ENCODE measurements at regions not wholly inside any gene's neighbourhood (a gene's known extent, or its start where the extent isn't known, plus 50 kb on each side); places are given as distances from the start of the nearest gene placed in this dataset.

DNA sequence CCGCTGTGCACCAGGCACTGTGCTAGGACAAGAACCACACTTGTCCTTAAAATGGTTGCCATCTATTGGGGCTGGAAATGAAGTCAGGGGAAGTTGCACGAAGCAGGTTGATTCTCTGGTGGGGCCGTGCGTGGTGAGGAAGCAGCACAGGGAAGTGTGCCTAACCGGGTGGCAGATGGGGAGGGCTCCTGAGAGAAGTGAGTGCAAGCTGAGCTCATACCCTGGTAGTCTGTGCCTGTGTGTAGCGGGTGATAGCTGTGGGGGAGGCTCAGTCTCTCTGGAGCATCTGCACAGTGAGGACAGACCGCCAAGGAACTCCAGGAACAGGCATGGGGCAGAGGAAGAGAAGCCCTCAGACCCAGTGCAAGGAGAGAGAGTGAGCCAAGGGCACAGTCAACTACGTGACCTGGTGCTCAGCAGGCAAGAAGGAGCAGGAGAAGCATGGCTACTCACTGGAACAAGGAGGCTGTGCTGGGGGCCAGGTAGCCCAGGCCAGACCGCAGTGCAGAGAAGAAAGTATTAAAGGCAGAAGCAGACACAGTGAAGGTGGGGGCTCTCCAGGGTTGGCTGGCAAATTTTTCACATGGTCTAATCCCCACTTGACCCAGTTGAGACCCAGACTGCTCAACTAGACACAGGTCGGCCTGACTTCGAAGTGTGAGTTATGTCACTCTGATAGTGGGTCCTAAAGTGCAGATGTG, 155.0 kb downstream of the CDH26 start:
- Histone ChIP-seq H2AFZ (ENCODE audit: low read depth, low read length, severe bottlenecking) (no peak overlapping the region), H3K4me2 (ENCODE audit: low read depth, low read length, poor library complexity, severe bottlenecking) (no peak overlapping the region), H3F3A (ENCODE audit: insufficient read depth) (no peaks in the 10 kb centered on the region), H3K27me3 (ENCODE audit: low read length) (no peaks in the 10 kb centered on the region), H3K9me2 (replicated peaks; ENCODE audit: insufficient read depth, low read length) (no peaks in the 10 kb centered on the region), H3K4me3 (ENCODE audit: insufficient read depth, low read length, poor library complexity, severe bottlenecking) (no peak overlapping the region), H3K27ac (ENCODE audit: low read depth, low read length) (no peak overlapping the region), H3K79me2 (ENCODE audit: insufficient read depth, low read length) (no peaks in the 10 kb centered on the region), H4K20me1 (ENCODE audit: low read depth, low read length) (no peaks in the 10 kb centered on the region), H3K9ac (ENCODE audit: low read length) (no peak overlapping the region), H3K9me3 (ENCODE audit: insufficient read depth, low read length) (no peaks in the 10 kb centered on the region), H3K36me3 (ENCODE audit: low read length) (no peaks in the 10 kb centered on the region)
- no peak for TF ChIP-seq EZH2phosphoT487 (conservative IDR thresholded peaks at IDR 0.05; ENCODE audit: low read length)
- TF ChIP-seq, protein P1, sequence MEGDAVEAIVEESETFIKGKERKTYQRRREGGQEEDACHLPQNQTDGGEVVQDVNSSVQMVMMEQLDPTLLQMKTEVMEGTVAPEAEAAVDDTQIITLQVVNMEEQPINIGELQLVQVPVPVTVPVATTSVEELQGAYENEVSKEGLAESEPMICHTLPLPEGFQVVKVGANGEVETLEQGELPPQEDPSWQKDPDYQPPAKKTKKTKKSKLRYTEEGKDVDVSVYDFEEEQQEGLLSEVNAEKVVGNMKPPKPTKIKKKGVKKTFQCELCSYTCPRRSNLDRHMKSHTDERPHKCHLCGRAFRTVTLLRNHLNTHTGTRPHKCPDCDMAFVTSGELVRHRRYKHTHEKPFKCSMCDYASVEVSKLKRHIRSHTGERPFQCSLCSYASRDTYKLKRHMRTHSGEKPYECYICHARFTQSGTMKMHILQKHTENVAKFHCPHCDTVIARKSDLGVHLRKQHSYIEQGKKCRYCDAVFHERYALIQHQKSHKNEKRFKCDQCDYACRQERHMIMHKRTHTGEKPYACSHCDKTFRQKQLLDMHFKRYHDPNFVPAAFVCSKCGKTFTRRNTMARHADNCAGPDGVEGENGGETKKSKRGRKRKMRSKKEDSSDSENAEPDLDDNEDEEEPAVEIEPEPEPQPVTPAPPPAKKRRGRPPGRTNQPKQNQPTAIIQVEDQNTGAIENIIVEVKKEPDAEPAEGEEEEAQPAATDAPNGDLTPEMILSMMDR (IDR thresholded peaks at IDR 0.05; ENCODE audit: insufficient read depth, low read length, poor library complexity, severe bottlenecking) = no peak

DNA sequence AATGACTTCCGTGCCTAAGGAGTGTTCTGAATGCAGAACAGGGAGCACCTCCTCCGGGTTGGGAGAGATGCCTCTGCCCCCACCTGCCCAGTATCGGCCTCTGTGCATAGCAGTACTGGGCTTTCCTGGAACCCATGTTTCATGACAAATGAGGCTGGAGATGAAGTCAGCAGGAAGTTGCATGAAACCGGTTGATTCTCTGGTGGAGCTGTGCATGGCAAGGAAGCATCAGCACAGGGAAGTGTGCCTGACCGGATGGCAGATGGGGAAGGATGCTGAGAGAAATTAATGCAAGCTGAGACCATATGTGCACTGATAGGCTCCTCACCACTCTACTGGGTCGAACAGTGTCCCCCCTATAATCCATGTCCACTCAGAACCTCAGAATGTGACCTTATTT, 155.5 kb downstream of the CDH26 start:
- no peak overlapping the region for H3K27ac ChIP-seq (ENCODE audit: low read depth, low read length)
- TF ChIP-seq EZH2phosphoT487 (conservative IDR thresholded peaks at IDR 0.05; ENCODE audit: low read length) = no peak
- TF ChIP-seq, protein P1 (IDR thresholded peaks at IDR 0.05; ENCODE audit: insufficient read depth, low read length, poor library complexity, severe bottlenecking) = no peak

DNA sequence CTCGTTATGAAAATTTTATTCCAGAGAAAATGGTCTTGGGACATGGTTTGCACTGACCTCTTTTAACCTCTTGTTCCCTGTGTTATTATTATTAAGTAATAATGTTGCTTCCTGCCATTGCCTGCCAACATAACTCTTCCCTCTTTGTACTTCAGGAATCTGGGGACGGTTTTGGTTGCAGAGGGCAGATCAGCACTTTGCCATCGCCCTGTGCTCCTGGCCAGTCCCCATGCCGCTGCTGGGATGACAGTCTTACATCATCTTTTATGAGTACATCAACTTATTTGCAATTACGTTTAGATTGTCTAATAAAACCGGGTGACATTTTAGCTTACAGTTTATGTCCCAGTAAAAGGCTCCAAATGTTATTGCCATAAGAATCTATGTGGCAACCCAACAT, 157.2 kb downstream of the CDH26 start:
- H4K20me1 ChIP-seq (ENCODE audit: low read depth, low read length) = no peaks in the 10 kb centered on the region
- H3K36me3 ChIP-seq (ENCODE audit: low read length) = no peaks in the 10 kb centered on the region
- TF ChIP-seq EZH2phosphoT487 (conservative IDR thresholded peaks at IDR 0.05; ENCODE audit: low read length) = no peak
- TF ChIP-seq, protein P1 (IDR thresholded peaks at IDR 0.05; ENCODE audit: insufficient read depth, low read length, poor library complexity, severe bottlenecking) = no peak
- H3K79me2 ChIP-seq (ENCODE audit: insufficient read depth, low read length) = no peaks in the 10 kb centered on the region
- H3K9me2 ChIP-seq (replicated peaks; ENCODE audit: insufficient read depth, low read length) = no peaks in the 10 kb centered on the region
- H3F3A ChIP-seq (ENCODE audit: insufficient read depth) = no peaks in the 10 kb centered on the region
- no peak overlapping the region for H3K9ac ChIP-seq (ENCODE audit: low read length)
- H2AFZ ChIP-seq (ENCODE audit: low read depth, low read length, severe bottlenecking) = no peak overlapping the region
- H3K4me2 ChIP-seq (ENCODE audit: low read depth, low read length, poor library complexity, severe bottlenecking) = no peak overlapping the region
- no peaks in the 10 kb centered on the region for H3K9me3 ChIP-seq (ENCODE audit: insufficient read depth, low read length)
- no peak overlapping the region for H3K27ac ChIP-seq (ENCODE audit: low read depth, low read length)
- no peaks in the 10 kb centered on the region for H3K27me3 ChIP-seq (ENCODE audit: low read length)
- H3K4me3 ChIP-seq (ENCODE audit: insufficient read depth, low read length, poor library complexity, severe bottlenecking) = no peak overlapping the region

More for the DNA sequence above, 155.5 kb downstream of the CDH26 start:
- Histone ChIP-seq H3K9me2 (replicated peaks; ENCODE audit: insufficient read depth, low read length) (no peaks in the 10 kb centered on the region), H3K27me3 (ENCODE audit: low read length) (no peaks in the 10 kb centered on the region), H3F3A (ENCODE audit: insufficient read depth) (no peaks in the 10 kb centered on the region), H3K9ac (ENCODE audit: low read length) (no peak overlapping the region), H3K9me3 (ENCODE audit: insufficient read depth, low read length) (no peaks in the 10 kb centered on the region), H3K4me3 (ENCODE audit: insufficient read depth, low read length, poor library complexity, severe bottlenecking) (no peak overlapping the region), H3K79me2 (ENCODE audit: insufficient read depth, low read length) (no peaks in the 10 kb centered on the region), H4K20me1 (ENCODE audit: low read depth, low read length) (no peaks in the 10 kb centered on the region), H3K36me3 (ENCODE audit: low read length) (no peaks in the 10 kb centered on the region), H2AFZ (ENCODE audit: low read depth, low read length, severe bottlenecking) (no peak overlapping the region), H3K4me2 (ENCODE audit: low read depth, low read length, poor library complexity, severe bottlenecking) (no peak overlapping the region)
